ENCODE measurements at regions not wholly inside any gene's neighbourhood (a gene's known extent, or its start where the extent isn't known, plus 50 kb on each side); places are given as distances from the start of the nearest gene placed in this dataset.

DNA sequence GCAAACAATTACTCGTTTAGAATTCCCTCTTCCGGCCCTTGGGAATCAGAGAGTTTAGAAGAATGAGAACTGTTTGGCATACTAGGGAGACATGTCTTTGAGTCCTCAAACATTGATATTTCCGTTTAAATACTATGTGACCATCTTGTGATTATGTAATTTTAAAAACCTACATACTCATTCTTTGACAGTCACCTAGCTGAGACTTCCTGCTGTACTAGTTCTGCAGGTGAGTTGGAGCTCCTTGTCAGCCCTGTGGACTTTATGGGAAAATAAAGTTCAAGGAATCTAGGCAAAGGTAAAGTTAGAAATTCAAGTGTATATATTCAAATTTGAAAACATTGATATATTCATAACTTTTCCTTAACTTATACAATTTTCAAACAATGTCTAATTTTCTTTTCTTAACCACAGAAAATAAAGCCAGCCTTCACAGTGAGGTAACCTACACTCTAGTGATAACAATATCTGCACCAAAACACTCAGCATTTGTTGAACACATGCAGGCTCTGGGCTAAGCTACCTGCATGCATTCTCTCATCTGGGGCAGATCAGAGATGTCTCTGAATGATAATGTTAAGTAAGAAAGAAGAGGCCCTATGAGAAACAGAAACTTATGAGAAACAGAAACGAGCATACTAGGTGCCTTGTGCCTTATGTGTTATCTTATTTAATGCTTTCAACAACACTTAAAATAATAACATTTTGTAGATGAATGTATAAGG, 67.0 kb upstream of the BACE2 start:
- Histone ChIP-seq H3K4me1 (ENCODE audit: control insufficient read depth, insufficient read depth, low read length) (peaks cover 7% of the 10 kb centered on the region; the same call in 1 of the 2 replicates), H3K9me3 (ENCODE audit: control insufficient read depth, insufficient read depth, low read depth, low read length) (peaks cover 13% of the 10 kb centered on the region; the same call in 1 of the 2 replicates), H3K4me3 (ENCODE audit: low read depth, low read length) (no peak overlapping the region), H3K36me3 (ENCODE audit: control insufficient read depth, insufficient read depth, low read length) (no peaks in the 10 kb centered on the region), H3K9ac (ENCODE audit: low read length) (no peak overlapping the region), H3K27me3 (ENCODE audit: control insufficient read depth, insufficient read depth, low read length) (no peaks in the 10 kb centered on the region), H3K27ac (ENCODE audit: low read depth, low read length) (no peak overlapping the region)

DNA sequence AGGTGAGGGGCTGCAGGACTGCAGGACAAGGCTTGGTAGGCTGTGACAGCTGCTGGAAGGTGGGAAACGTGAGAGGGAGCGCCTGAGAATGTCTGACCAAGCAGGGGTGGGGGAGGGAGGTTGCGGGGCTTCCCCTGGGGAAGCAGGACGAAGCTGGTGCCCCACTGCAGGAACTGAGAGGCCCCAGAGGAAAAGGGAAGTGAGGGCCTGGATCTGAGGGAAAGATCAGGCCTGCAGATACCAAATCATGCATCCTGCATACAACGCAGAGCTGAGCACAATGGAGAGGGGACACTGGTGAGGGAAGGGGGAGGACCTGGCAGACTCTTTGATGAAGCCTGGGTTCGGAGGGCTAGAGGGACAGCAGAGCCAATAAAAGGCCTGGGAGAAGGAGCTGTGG, 65.7 kb upstream of the BACE2 start:
- Histone ChIP-seq H3K9me3 (ENCODE audit: control insufficient read depth, insufficient read depth, low read depth, low read length) (peaks cover 13% of the 10 kb centered on the region; the same call in 1 of the 2 replicates), H3K27ac (ENCODE audit: low read depth, low read length) (no peak overlapping the region), H3K27me3 (ENCODE audit: control insufficient read depth, insufficient read depth, low read length) (no peaks in the 10 kb centered on the region), H3K9ac (ENCODE audit: low read length) (no peak overlapping the region), H3K4me3 (ENCODE audit: low read depth, low read length) (no peak overlapping the region), H3K36me3 (ENCODE audit: control insufficient read depth, insufficient read depth, low read length) (no peaks in the 10 kb centered on the region), H3K4me1 (ENCODE audit: control insufficient read depth, insufficient read depth, low read length) (peaks cover 7% of the 10 kb centered on the region; the same call in 1 of the 2 replicates)

DNA sequence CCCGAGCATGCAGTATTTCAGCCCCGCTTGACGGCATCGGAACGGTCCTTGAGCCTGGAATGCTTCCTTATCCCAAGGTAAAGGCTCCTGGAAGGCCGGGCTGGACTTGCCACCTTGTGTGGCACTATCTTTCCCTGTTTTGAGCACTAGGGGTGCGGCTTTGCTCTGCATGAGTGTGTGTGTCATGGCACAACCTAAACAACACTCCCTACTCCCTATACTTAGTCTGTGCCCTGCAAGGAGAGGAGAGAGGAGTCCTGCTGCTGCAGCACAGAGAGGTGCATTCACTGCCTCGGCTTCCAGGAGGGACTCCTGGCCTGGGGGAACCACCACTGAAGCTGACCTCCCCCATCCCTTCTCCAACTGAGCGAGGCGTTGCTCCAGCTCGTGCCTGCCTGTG, 60.4 kb upstream of the BACE2 start:
- no peaks in the 10 kb centered on the region for H3K27me3 ChIP-seq (ENCODE audit: control insufficient read depth, insufficient read depth, low read length)
- no peaks in the 10 kb centered on the region for H3K9me3 ChIP-seq (ENCODE audit: control insufficient read depth, insufficient read depth, low read depth, low read length)
- H3K4me3 ChIP-seq (ENCODE audit: low read depth, low read length), result no peak overlapping the region
- H3K4me1 ChIP-seq (ENCODE audit: control insufficient read depth, insufficient read depth, low read length), result 0 out of 2 replicates have a peak, but pooled peaks cover 3% of the 10 kb centered on the region
- H3K27ac ChIP-seq (ENCODE audit: low read depth, low read length), result no peak overlapping the region
- H3K36me3 ChIP-seq (ENCODE audit: control insufficient read depth, insufficient read depth, low read length), result no peaks in the 10 kb centered on the region
- H3K9ac ChIP-seq (ENCODE audit: low read length), result no peak overlapping the region

DNA sequence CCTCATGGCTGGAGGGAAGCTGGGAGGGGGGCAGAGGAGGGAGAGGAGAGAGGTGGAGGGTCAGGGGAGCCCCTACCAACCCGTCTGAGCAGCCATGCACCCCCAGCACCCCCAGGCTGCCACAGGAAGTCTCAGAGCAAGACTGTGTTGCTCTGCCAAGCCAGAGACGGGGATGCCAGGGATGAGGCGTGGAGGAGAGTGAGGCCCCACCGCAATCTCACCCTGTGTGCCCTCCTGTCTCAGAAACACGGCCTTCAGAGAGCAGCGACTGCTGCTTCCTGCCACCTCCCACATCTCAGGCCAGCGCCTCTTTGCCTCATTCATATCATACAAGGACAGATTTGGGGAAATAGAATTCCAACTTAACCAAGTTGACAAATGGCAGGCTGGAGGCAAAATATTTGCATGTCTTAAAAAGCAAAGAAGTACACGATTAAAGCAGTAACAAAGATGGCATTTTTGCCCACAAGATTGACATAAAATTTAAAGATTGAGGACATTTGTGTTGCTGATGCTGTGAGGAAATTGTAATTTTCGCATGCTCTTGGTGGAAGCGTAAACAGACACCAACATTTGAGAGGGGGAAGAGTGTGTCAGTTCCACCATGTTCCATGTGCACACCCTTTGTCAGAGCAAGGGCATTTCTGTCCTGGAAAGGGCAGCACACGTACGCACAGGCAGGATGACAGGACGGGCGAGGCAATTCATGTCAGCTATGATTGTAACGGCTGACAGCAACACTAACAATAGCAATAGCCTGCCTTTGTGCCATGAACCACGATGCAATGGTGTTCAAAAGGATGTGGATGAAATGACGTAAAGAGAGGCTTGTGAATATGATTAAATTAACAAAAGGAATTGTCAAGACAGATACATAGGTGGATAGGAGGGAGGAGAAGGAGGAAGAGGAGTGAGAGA, 59.0 kb upstream of the BACE2 start:
- Histone ChIP-seq H3K9ac (ENCODE audit: low read length) (no peak overlapping the region), H3K9me3 (ENCODE audit: control insufficient read depth, insufficient read depth, low read depth, low read length) (no peaks in the 10 kb centered on the region), H3K4me3 (ENCODE audit: low read depth, low read length) (no peak overlapping the region), H3K36me3 (ENCODE audit: control insufficient read depth, insufficient read depth, low read length) (no peaks in the 10 kb centered on the region), H3K27me3 (ENCODE audit: control insufficient read depth, insufficient read depth, low read length) (no peaks in the 10 kb centered on the region), H3K4me1 (ENCODE audit: control insufficient read depth, insufficient read depth, low read length) (peaks cover 10% of the 10 kb centered on the region; the same call in 1 of the 2 replicates), H3K27ac (ENCODE audit: low read depth, low read length) (no peak overlapping the region)

DNA sequence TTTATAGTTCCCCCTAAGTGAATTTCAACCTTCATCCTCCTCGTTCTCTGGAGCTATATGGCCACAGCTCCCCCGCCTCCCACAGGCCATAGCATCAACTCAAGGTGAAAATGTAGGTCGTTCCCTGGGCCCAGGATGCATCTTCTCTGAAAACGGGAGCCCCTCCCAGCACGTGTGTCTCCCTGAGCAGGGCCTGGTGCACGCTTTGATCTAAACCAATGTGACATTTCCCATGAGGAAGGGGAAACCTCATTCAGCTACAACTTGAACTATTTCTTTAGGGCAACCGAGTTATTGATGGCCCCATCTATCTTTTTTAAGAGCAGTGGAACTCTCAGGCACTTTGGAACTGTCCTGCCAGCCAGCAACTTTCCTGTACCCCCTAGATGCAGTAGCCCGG, 57.8 kb upstream of the BACE2 start:
- no peak overlapping the region for H3K9ac ChIP-seq (ENCODE audit: low read length)
- H3K4me1 ChIP-seq (ENCODE audit: control insufficient read depth, insufficient read depth, low read length), result peaks cover 10% of the 10 kb centered on the region; the same call in 1 of the 2 replicates
- H3K27ac ChIP-seq (ENCODE audit: low read depth, low read length), result no peak overlapping the region
- H3K27me3 ChIP-seq (ENCODE audit: control insufficient read depth, insufficient read depth, low read length), result no peaks in the 10 kb centered on the region
- H3K4me3 ChIP-seq (ENCODE audit: low read depth, low read length), result no peak overlapping the region
- no peaks in the 10 kb centered on the region for H3K36me3 ChIP-seq (ENCODE audit: control insufficient read depth, insufficient read depth, low read length)
- H3K9me3 ChIP-seq (ENCODE audit: control insufficient read depth, insufficient read depth, low read depth, low read length), result no peaks in the 10 kb centered on the region

DNA sequence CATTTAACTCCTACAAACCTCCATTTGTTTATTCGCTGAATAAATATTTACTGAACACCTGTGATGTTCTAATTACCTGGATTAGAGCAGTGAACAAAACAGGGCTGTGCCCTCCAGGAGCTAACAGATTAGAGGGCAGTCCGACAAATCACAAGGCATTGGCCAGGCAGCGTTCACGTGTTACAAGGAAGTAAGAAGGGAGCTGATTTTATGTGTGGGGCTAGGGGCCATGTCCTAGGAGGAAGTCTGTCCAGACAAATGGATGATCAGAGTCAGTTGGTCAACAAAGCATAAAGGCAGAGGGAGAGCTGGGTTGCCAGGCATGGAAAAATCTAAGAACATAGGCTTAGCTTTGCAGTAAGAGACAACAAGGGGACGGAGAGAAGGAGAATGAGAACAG, 57.3 kb upstream of the BACE2 start:
- H3K27me3 ChIP-seq (ENCODE audit: control insufficient read depth, insufficient read depth, low read length), result no peaks in the 10 kb centered on the region
- no peak overlapping the region for H3K9ac ChIP-seq (ENCODE audit: low read length)
- H3K36me3 ChIP-seq (ENCODE audit: control insufficient read depth, insufficient read depth, low read length), result no peaks in the 10 kb centered on the region
- H3K27ac ChIP-seq (ENCODE audit: low read depth, low read length), result no peak overlapping the region
- H3K9me3 ChIP-seq (ENCODE audit: control insufficient read depth, insufficient read depth, low read depth, low read length), result no peaks in the 10 kb centered on the region
- no peak overlapping the region for H3K4me3 ChIP-seq (ENCODE audit: low read depth, low read length)
- peaks cover 10% of the 10 kb centered on the region; the same call in 1 of the 2 replicates for H3K4me1 ChIP-seq (ENCODE audit: control insufficient read depth, insufficient read depth, low read length)

DNA sequence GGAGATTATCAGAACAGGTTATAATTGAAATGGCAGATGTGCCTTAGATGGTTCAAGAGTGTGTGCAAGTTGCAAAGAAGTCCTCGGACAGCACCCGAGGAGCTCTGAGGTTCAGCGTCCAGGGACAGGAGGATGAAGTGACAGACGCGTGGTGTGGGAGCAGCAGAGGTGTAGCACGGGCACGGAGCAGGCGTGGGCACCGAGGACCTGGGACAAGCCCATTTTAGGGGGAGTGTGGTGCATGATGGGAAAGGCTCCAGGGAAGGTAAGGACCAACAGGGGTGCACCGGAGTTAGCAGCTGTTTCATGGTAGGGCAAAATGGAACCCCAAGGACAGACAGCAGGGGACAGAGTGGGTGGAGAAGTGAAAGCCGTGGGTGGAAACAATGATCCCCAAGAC, 56.3 kb upstream of the BACE2 start:
- no peak overlapping the region for H3K9ac ChIP-seq (ENCODE audit: low read length)
- no peaks in the 10 kb centered on the region for H3K36me3 ChIP-seq (ENCODE audit: control insufficient read depth, insufficient read depth, low read length)
- no peaks in the 10 kb centered on the region for H3K27me3 ChIP-seq (ENCODE audit: control insufficient read depth, insufficient read depth, low read length)
- no peak overlapping the region for H3K27ac ChIP-seq (ENCODE audit: low read depth, low read length)
- peaks cover 10% of the 10 kb centered on the region; the same call in 1 of the 2 replicates for H3K4me1 ChIP-seq (ENCODE audit: control insufficient read depth, insufficient read depth, low read length)
- H3K4me3 ChIP-seq (ENCODE audit: low read depth, low read length), result no peak overlapping the region
- no peaks in the 10 kb centered on the region for H3K9me3 ChIP-seq (ENCODE audit: control insufficient read depth, insufficient read depth, low read depth, low read length)

DNA sequence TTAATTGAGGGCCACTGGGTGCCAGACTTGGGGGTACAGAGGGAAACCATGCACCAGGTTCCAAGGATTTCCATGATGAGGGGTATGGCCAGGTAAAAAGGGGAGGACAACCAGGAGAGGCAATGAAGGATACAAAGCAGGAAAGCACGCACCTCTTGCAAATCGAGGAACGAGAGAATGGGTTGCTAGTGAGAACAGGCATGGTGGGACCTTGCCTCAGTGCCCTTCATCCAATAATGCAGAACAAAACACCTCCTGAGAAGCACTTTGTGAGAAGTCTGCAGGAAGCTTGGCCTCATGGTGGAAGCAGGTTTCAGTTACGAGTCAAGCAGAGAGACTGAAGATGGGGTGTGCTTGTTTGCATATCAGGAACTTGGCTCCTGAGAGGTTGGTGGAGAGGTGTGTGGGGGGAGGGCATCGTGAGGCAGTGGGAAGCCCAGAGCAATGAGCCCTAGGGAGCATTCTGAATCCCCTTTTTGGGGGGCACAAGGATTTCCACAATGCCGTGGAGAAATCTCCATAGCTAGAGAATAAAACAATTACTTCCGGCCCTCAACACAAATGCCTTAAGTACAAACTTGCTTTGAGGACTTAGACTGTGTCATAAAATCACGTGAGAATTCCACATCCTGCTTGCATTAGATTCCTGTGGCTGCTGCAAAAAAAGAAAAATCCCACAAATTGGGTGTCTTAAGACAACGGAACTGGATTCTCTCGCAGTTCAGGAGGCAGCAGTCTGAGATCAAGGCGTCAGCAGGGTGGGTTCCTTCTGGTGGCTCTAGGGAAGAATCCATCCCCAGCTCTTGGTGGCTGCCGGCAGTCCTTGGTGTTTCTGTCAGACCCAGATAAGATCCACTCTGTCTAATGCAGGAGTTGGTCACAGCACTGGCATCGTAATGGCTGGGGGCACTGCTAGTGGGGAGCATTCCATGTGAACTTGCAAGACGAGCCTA, 54.9 kb upstream of the BACE2 start:
- H3K9ac ChIP-seq (ENCODE audit: low read length), result no peak overlapping the region
- H3K4me1 ChIP-seq (ENCODE audit: control insufficient read depth, insufficient read depth, low read length), result peaks cover 7% of the 10 kb centered on the region; the same call in 1 of the 2 replicates
- H3K27ac ChIP-seq (ENCODE audit: low read depth, low read length), result no peak overlapping the region
- no peaks in the 10 kb centered on the region for H3K9me3 ChIP-seq (ENCODE audit: control insufficient read depth, insufficient read depth, low read depth, low read length)
- no peaks in the 10 kb centered on the region for H3K36me3 ChIP-seq (ENCODE audit: control insufficient read depth, insufficient read depth, low read length)
- H3K27me3 ChIP-seq (ENCODE audit: control insufficient read depth, insufficient read depth, low read length), result no peaks in the 10 kb centered on the region
- H3K4me3 ChIP-seq (ENCODE audit: low read depth, low read length), result no peak overlapping the region

DNA sequence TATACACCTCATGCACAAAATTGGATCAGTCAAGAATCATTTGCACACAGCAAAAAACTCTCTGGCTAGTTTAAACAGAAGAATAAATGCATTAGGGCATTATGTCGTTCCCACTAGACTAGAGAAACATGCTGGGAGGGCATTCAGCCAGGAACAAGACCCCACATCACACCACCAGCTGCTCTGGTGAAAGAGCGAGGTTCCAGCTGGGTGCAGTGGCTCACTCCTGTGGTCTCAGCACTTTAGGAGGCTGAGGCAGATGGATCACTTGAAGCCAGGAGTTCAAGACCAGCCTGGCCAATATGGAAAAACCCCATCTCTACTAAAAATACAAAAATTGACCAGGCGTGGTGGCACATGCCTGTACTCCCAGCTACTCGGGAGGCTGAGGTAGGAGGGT, 52.1 kb upstream of the BACE2 start:
- H3K4me3 ChIP-seq (ENCODE audit: low read depth, low read length), result no peak overlapping the region
- no peaks in the 10 kb centered on the region for H3K36me3 ChIP-seq (ENCODE audit: control insufficient read depth, insufficient read depth, low read length)
- no peak overlapping the region for H3K9ac ChIP-seq (ENCODE audit: low read length)
- peaks cover 7% of the 10 kb centered on the region; the same call in 1 of the 2 replicates for H3K4me1 ChIP-seq (ENCODE audit: control insufficient read depth, insufficient read depth, low read length)
- H3K27ac ChIP-seq (ENCODE audit: low read depth, low read length), result no peak overlapping the region
- no peaks in the 10 kb centered on the region for H3K9me3 ChIP-seq (ENCODE audit: control insufficient read depth, insufficient read depth, low read depth, low read length)
- H3K27me3 ChIP-seq (ENCODE audit: control insufficient read depth, insufficient read depth, low read length), result no peaks in the 10 kb centered on the region

Measured in HUES6 (cell line).